OCI-LY1 (cell line): ENCODE measurements at regions not wholly inside any gene's neighbourhood (a gene's known extent, or its start where the extent isn't known, plus 50 kb on each side); places are given as distances from the start of the nearest gene placed in this dataset.

ENCODE experiments used
- H2AFZ ChIP-seq: fragments of 200-600 bp; sonication (generic), shearing (Covaris generic); 2 replicates; pipeline ENCODE4 v1.6.0; 2014; ENCODE audit warnings: antibody characterized with exemption, mild to moderate bottlenecking, low read length
- H3F3A ChIP-seq: fragments of 200-600 bp; sonication (generic), shearing (Covaris generic); 2 replicates; pipeline ENCODE4 v1.6.0; 2014; ENCODE audit warnings: mild to moderate bottlenecking, antibody characterized with exemption, low read length, moderate library complexity; ENCODE audit not compliant: insufficient read depth
- H3K27ac ChIP-seq: fragments of 200-600 bp; sonication (generic); 2 replicates; pipeline ENCODE4 v1.5.1; 2014; ENCODE audit warnings: low read length, mixed run types, mild to moderate bottlenecking, low read depth; ENCODE audit not compliant: poor library complexity, severe bottlenecking
- H3K27me3 ChIP-seq: fragments of 200-600 bp; sonication (generic); 2 replicates; pipeline ENCODE4 v1.6.0; 2014; ENCODE audit warnings: antibody characterized with exemption, mild to moderate bottlenecking, low read length, moderate library complexity; ENCODE audit not compliant: insufficient read depth
- H3K36me3 ChIP-seq: fragments of 200-600 bp; sonication (generic); 2 replicates; pipeline ENCODE4 v1.6.1; 2014; ENCODE audit warnings: mild to moderate bottlenecking, antibody characterized with exemption, low read length, moderate library complexity, mixed read lengths; ENCODE audit not compliant: insufficient read depth
- H3K4me1 ChIP-seq: fragments of 200-600 bp; sonication (generic); 2 replicates; pipeline ENCODE4 v1.5.1; 2014; ENCODE audit warnings: mild to moderate bottlenecking, low read length, moderate library complexity; ENCODE audit not compliant: insufficient read depth, severe bottlenecking
- H3K4me2 ChIP-seq: fragments of 200-600 bp; sonication (generic), shearing (Covaris generic); 2 replicates; pipeline ENCODE4 v1.6.1; 2014; ENCODE audit warnings: low read length
- H3K4me3 ChIP-seq: fragments of 200-600 bp; sonication (generic); 2 replicates; pipeline ENCODE4 v1.5.1; 2014; ENCODE audit warnings: low read length, low read depth, mild to moderate bottlenecking, mixed read lengths; ENCODE audit not compliant: poor library complexity, severe bottlenecking
- H3K79me2 ChIP-seq: fragments of 200-600 bp; shearing (Covaris generic); 2 replicates; pipeline ENCODE4 v1.6.1; 2016; ENCODE audit warnings: mixed run types, low read length, mixed read lengths; ENCODE audit not compliant: insufficient read depth
- H3K9ac ChIP-seq: fragments of 200-600 bp; sonication (generic), shearing (Covaris generic); 2 replicates; pipeline ENCODE4 v1.6.1; 2014; ENCODE audit warnings: mild to moderate bottlenecking, low read length, mixed read lengths
- H3K9me2 ChIP-seq: fragments of 200-600 bp; sonication (generic), shearing (Covaris generic); 2 replicates; pipeline ENCODE4 v1.6.1; 2014; ENCODE audit warnings: low read depth, mild to moderate bottlenecking, low read length, mixed read lengths
- H3K9me3 ChIP-seq: fragments of 200-600 bp; shearing (Covaris generic); 2 replicates; pipeline ENCODE4 v1.6.1; 2014; ENCODE audit warnings: low read length, mixed read lengths
- H4K20me1 ChIP-seq: fragments of 200-600 bp; sonication (generic), shearing (Covaris generic); 2 replicates; pipeline ENCODE4 v1.6.0; 2016; ENCODE audit warnings: mild to moderate bottlenecking, low read length; ENCODE audit not compliant: insufficient read depth
- EZH2 ChIP-seq: fragments of 200-600 bp; sonication (generic), shearing (Covaris generic); IDR thresholded peaks from 2 replicates; pipeline ENCODE4 v1.8.0; 2017; ENCODE audit warnings: borderline replicate concordance, mixed run types, mild to moderate bottlenecking, antibody characterized with exemption, low read length, moderate library complexity, mixed read lengths
- TF ChIP-seq, protein P1 (sequence below): fragments of 200-600 bp; sonication (generic), shearing (Covaris generic); IDR thresholded peaks from 2 replicates; pipeline ENCODE4 v1.5.1; 2017; ENCODE audit warnings: mild to moderate bottlenecking, antibody characterized with exemption, low read length, moderate library complexity, mixed read lengths

DNA sequence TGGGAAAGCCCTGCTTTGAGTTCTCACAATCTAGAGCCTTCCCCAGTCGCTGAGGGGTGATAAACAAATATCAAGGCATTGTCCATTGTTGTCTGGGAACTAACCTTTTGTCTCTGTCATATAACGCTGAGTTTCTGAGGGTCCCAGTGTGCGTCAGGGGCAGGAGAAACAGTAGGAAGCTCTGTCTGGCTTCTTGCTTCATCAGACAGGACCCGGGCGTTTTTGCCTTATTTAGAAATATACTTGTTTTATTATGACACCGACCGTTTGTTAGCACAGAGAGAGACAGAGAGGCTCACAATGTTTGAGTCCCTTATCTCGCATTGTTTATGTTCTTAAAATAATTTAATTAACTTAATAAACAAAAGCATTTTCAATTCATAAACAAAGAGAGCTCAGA lies 204.9 kb upstream of the GAS1 start:
- no peak overlapping the region for H3K9ac ChIP-seq

DNA sequence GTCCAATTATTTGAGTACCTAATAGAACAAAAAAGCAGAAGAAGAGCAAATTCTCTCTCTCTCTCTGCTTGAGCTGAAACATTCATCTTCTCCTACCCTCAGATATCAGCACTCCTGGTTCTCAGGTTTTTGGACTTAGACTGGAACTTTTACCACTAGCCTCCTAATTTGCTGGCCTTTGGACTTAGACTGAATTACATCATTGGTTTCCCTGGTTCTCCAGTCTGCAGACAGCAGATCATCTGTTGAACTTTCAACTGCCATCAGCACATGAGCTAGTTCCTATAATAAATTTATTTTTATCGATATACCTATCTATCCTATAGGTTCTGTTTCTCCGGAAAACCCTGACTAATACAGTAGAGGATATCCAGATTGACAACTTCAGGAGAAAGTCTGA lies 208.9 kb upstream of the GAS1 start:
- no peak overlapping the region for H3K9ac ChIP-seq
- H3K9me2 ChIP-seq: no peaks in the 10 kb centered on the region
- H3K9me3 ChIP-seq: no peaks in the 10 kb centered on the region
- no peaks in the 10 kb centered on the region for H3K27me3 ChIP-seq
- no peak overlapping the region for H2AFZ ChIP-seq
- TF ChIP-seq, protein P1, sequence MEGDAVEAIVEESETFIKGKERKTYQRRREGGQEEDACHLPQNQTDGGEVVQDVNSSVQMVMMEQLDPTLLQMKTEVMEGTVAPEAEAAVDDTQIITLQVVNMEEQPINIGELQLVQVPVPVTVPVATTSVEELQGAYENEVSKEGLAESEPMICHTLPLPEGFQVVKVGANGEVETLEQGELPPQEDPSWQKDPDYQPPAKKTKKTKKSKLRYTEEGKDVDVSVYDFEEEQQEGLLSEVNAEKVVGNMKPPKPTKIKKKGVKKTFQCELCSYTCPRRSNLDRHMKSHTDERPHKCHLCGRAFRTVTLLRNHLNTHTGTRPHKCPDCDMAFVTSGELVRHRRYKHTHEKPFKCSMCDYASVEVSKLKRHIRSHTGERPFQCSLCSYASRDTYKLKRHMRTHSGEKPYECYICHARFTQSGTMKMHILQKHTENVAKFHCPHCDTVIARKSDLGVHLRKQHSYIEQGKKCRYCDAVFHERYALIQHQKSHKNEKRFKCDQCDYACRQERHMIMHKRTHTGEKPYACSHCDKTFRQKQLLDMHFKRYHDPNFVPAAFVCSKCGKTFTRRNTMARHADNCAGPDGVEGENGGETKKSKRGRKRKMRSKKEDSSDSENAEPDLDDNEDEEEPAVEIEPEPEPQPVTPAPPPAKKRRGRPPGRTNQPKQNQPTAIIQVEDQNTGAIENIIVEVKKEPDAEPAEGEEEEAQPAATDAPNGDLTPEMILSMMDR: no peak
- H3K4me2 ChIP-seq: no peak overlapping the region
- no peaks in the 10 kb centered on the region for H3K79me2 ChIP-seq
- no peaks in the 10 kb centered on the region for H4K20me1 ChIP-seq
- H3K27ac ChIP-seq: no peak overlapping the region
- no peaks in the 10 kb centered on the region for H3K4me1 ChIP-seq
- no peak overlapping the region for H3K4me3 ChIP-seq
- no peaks in the 10 kb centered on the region for H3F3A ChIP-seq
- H3K36me3 ChIP-seq: no peaks in the 10 kb centered on the region

More for the DNA sequence above, 204.9 kb upstream of the GAS1 start:
- no peak overlapping the region for H2AFZ ChIP-seq
- no peaks in the 10 kb centered on the region for H3K79me2 ChIP-seq
- H3K9me2 ChIP-seq: no peaks in the 10 kb centered on the region
- H3F3A ChIP-seq: no peaks in the 10 kb centered on the region
- no peaks in the 10 kb centered on the region for H3K27me3 ChIP-seq
- H3K4me1 ChIP-seq: no peaks in the 10 kb centered on the region
- H3K36me3 ChIP-seq: no peaks in the 10 kb centered on the region
- H3K9me3 ChIP-seq: no peaks in the 10 kb centered on the region
- no peak overlapping the region for H3K27ac ChIP-seq
- no peak overlapping the region for H3K4me3 ChIP-seq
- no peak overlapping the region for H3K4me2 ChIP-seq
- TF ChIP-seq, protein P1: no peak
- no peak for TF ChIP-seq EZH2
- no peaks in the 10 kb centered on the region for H4K20me1 ChIP-seq

DNA sequence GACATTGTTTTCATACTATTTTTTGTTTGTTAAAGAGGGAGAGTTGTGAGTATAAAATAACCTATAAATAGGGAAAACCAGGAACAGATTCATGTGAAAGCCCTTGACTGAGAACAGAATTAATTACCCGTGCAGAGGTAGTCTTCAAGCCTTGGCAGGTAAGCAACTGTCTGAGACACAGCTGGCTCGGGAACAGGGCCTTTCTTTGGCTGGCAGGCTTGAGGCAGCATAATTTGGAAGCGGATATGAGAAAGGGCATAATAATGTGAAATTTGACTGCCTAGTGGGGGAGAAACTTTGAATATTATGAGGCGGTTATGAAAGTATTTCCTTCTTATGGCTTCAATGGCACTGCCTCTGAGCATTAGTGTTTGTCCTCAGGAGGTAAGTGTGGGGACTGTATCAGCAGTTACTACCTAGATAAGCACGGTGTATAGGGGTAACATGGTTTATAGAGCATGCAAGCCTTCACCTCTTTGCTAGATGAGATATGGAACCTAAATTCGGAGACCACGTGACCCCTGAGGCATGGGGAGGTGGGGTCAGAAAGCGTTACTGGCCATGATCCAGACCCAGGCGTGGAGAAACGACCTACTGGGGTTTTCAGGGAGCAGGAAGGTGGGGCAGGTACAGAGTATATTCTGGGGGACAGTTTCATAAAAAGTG lies 210.2 kb upstream of the GAS1 start:
- no peak overlapping the region for H3K27ac ChIP-seq
- no peaks in the 10 kb centered on the region for H3K4me1 ChIP-seq
- H4K20me1 ChIP-seq: no peaks in the 10 kb centered on the region
- H3F3A ChIP-seq: no peaks in the 10 kb centered on the region
- H3K27me3 ChIP-seq: no peaks in the 10 kb centered on the region
- H3K79me2 ChIP-seq: no peaks in the 10 kb centered on the region
- H3K9ac ChIP-seq: no peak overlapping the region
- no peaks in the 10 kb centered on the region for H3K9me3 ChIP-seq
- TF ChIP-seq, protein P1: no peak
- no peak for TF ChIP-seq EZH2
- H3K36me3 ChIP-seq: no peaks in the 10 kb centered on the region
- H3K9me2 ChIP-seq: no peaks in the 10 kb centered on the region
- no peak overlapping the region for H2AFZ ChIP-seq
- H3K4me2 ChIP-seq: no peak overlapping the region
- no peak overlapping the region for H3K4me3 ChIP-seq
